CD4-positive, alpha-beta T cell treated with Interleukin-10 for 1 hour (primary cell): ENCODE measurements at regions not wholly inside any gene's neighbourhood (a gene's known extent, or its start where the extent isn't known, plus 50 kb on each side); places are given as distances from the start of the nearest gene placed in this dataset.

Source experiments
- DNase-seq: peaks from one replicate; pipeline ENCODE4 v3.0.0-alpha.2; 2020

DNA sequence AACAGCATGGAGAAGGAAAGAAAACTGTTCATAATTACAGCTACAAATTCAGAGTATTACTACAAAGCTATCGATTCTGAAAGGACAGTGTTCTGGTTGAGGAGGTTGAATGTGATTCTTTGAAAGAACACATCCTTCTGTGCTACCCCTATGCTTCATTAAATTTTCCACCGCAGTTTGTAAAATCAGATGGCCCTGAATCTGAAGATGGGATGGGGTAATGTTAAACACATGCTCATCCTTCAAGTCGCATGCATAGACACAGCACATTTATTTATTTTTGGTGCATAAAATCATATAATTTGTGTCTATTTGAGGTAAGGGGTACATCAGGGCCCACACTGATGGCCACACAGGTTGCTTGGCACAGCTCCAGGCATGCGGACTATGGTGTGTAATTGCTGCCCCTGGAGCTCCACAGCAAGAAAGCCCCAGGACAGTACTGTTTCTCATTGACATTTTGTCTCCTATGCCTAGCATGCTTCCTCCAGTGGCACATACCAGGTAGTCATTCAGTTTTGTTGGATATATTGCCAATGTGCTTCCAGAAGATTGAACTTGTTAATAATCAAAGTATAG lies 238.8 kb upstream of the TANK start:
- DNase-seq, result no peak

DNA sequence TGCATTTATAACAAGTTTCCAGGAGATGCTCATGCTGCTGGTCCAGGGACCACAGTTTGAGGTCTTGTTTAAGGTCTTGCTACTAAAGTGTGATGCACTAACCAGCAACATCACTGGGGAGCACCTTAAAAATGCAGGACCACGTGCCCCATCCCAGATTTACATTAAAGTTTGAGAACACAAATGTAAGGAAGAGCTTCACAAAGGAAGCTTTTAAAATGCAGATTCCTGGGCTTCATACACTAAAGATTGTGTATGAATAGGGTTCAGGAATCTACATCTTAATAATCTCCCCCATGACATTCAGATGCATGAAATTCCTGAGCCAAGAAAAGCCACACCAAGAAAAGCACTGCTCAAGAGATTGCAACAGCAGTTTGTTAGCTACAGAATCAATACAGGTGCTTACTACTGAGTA lies 235.3 kb upstream of the TANK start:
- no peak for DNase-seq

DNA sequence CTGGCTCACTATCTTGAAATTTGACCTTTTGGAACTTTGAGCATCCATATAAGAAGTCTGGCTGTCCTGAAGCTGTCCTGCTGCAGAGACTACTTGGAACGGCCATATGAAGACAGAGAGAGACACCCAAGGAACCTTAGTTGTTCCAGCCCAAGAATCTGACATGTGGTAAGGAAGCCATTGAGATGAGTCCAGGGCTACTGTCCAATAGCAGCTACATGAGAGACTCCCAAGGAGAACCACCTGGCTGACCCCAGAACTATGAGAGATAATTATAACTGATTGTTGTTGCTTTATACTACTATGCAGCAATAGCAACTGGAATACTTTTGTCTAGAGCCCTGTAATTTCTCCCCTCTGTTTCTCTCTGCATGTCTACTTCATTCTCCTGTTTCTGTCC lies 234.3 kb upstream of the TANK start:
- DNase-seq, result no peak

GRCh38 chr2:160927324-160927723 lies 232.9 kb upstream of the TANK start:
- no peak for DNase-seq

DNA sequence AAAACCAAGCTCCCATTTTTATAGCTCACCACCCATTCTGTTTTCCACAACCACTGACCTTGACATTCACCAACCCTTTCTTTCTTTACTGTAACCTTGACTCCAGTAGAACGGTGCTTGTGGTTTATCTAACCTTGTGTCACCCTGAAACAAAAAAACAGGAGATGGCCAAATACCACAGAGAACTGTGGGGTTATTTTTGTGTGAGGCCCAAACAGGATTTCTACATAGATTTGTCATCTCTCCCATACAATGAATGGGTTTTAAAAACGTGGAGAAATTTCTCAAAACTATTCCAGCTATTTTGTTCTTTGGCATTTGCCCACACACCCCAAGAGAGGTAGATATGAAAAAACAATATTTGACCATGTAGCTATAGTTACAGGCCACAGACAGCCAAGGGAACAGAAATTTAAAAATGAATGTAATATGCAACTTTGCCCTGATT lies 231.3 kb upstream of the TANK start:
- DNase-seq, result no peak

DNA sequence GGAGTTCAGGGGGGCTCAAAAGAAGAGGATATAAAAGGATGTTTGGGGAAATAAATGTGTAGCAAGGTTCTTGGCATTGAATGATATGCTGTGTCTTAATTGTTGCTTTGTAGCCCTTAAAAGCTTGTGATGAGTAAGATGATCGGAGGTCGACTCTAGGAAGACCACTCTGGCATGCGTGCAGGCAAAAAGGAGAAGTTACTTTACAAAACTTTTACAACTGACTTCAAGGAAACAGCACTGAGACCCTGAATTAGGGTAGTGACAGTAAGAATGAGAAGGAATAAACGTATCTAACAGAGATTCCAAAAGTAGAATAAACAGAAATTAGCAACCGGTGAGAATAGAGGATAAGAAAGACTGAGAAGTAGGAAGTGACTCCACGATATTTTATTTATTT lies 228.7 kb upstream of the TANK start:
- no peak for DNase-seq

- DNase-seq, result no peak
These were observed 227.3 kb upstream of the TANK start for GRCh38 chr2:160932960-160933359.

GRCh38 chr2:160934263-160934662 lies 226.0 kb upstream of the TANK start:
- no peak for DNase-seq

DNA sequence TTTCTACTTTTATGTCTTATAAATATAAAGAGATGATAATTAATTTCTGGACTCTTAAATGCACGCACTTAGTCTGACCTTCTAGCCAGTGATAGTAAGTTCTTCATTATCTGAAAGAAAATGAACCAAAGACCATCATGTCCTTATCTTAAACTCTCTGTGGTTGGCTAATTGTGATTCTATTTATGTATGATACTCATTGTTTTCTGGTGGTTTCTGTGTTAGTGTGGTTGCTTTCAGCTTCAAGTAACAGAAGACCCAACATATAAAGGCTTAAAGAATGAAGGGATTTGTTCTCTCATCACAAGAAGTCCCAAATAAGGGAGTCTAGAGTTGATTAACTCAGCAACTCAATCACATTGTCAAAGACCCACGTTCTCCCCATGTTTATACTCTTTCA lies 225.2 kb upstream of the TANK start:
- DNase-seq, result no peak

DNA sequence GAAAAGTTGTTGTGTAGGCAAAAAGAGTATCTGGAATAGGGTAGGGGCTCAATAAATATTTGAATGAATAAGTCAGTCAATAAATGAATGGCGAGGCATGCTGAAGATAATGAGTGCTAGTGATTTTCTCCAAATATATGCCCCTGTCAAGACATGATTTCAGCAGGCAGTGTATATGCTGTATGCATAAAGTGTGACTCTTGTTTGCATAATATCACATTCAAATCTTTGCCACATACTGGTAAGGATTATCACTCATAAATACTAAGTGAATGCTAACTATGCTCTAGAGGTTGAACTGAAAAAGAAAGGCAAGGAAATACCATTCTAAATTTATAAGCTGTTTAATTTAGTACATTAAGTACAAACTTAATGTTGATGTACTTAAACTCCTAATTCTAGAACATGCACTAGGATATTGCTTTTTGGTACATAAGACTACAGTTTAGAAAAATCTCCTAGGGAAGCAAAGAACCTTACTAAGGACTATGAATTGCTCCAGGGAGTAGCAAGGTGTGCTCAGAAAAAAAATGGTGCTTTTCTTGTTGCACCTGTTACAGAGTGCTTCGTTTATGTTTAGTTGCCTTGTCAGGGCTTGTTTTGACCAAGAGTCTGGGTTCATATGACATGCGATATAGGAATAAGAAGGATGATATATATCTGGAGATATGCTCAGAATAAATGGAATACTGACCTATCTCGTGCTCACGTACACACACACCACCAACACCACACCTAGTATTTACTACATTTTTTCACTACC lies 224.0 kb upstream of the TANK start:
- no peak for DNase-seq

- DNase-seq, result no peak
These were observed 220.0 kb upstream of the TANK start for GRCh38 chr2:160940271-160940670.

- peak; percentile 19 for DNase-seq
These were observed 219.5 kb upstream of the TANK start for GRCh38 chr2:160940699-160941098.

GRCh38 chr2:160941290-160941846 lies 218.9 kb upstream of the TANK start:
- DNase-seq, result no peak

DNA sequence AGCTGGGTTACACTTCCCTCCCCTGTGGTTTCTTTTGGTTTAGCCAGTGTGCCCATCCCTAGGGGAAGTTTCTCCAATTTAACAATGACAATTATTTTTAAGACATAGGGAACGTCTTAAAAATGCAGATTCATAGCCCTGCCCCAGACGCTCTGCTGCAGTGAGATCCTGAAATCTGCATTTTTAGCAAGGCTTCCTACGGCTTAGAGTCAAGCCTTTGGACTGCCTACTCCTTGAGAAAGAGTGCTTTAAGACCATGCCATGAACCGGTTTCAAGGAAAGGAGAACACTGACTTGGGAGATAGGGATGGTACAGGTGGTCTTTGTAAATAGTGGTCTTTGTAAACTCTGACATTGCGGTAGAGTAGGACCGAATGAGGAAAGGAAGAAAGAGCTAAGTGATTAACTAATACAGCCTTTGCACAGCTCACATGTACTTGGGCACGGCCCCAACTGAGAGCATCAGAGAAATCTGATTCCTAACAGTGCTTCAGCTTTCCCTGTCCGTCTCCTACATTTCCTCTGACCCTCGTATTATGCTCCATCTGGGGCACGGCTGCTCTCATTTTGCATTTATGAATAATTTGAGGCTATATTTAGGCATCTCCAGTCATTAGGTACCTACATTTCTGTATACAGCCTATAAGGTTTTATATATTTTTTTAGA lies 217.6 kb upstream of the TANK start:
- no peak for DNase-seq

DNA sequence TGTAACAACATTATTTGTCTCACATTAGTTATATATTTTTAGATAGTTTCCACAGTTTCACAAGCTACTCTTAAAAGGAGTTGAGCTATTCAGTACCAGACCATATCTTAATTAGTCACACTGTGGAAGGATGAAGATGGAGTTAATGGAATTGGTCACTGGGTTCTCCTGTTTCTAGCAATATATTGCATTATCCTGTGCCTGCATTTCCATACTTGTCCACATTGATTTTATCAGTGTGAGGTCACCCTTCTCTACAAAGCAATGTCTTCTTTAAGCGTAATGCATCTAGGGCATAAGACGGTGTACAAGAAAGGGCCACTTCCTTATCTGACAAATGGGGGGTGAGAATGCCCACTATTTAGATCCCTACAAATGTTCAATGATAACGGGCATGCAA lies 216.8 kb upstream of the TANK start:
- no peak for DNase-seq

DNA sequence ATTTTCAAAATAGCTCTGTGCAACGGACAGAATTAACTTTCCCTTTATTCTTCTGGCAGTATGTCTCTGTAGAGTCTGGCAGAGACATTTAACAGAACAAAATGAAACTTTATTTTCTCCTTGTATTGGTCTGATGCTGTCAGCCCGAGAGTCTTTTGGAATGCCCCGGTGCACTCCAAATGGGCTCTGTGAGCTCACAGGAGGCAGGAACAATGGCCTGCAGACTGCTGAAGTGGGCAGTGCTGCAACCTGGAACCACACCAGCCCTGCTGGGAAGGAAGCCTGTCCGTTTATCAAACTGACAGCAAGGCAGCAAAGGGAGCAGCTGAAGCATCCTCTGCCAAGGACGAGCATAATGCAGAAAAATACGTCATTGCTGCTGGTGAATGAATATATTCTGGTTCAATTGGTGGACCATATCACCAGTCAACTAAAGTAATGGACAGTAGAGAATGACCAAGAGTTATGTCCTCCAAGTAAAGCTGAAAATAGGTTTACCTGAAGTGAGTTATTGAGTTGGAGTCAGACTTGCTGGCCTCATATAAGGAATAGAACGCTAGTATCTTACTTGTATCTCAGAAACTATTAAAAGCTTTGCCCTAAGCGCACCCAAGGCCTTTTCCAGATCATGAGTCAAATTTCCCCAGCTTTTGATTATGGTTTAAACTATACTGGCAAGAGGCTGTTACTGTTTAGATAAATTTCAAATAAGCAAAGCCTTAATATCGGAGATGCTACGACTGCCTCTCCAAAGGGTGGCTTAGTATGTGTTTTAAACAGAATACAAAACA lies 207.6 kb upstream of the TANK start:
- no peak for DNase-seq

DNA sequence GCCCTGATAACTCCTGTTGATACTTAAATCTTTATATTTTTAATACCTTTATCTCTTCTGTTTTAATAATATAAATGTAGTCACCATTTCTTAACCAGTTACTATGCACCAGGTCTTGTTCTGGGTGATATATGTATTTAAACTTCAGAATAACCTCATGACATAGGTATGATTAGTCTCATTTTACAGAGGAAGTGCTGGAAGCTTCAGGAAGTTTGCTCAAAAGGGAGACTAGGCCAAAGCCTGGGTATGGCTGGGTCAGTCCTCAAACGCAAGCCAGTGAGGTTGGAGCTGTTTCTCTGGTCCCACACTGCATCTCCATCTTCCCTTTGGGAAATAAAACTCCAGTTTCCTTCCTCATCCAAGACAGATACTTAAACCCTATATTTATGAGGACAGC lies 204.7 kb upstream of the TANK start:
- no peak for DNase-seq

GRCh38 chr2:160956243-160956802 lies 203.9 kb upstream of the TANK start:
- DNase-seq, result no peak

DNA sequence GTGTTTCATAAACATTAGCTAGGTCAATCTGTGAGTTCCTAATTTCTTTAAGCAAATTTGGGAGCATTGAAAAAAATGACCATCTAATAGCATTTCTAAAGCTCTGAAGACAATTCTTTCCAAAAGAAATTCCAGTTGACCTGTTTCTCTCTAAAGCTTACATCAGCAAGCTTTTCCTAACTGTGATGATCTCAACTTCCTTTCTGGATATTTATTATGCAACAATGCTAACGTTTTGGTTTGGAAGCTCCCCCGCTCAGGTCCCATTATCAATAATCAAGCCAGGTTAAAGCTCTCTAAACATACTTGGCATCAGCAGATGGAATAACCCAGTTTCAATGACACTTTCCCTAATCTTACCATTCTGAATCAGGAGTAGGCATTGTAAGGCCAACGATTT lies 196.3 kb upstream of the TANK start:
- no peak for DNase-seq

- no peak for DNase-seq
These were observed 192.7 kb upstream of the TANK start for GRCh38 chr2:160967523-160967922.

- no peak for DNase-seq
These were observed 192.0 kb upstream of the TANK start for GRCh38 chr2:160968183-160968582.

GRCh38 chr2:160970052-160970965 lies 189.9 kb upstream of the TANK start:
- DNase-seq, result peak; percentile 25
